ENCODE measurements at regions not wholly inside any gene's neighbourhood (a gene's known extent, or its start where the extent isn't known, plus 50 kb on each side); places are given as distances from the start of the nearest gene placed in this dataset.

- no peak for DNase-seq
- Mint-ChIP-seq H3K27ac (no peak overlapping the region), H3K36me3 (no peaks in the 10 kb centered on the region), H3K9me3 (peaks cover 7% of the 10 kb centered on the region), H3K27me3 (peaks cover 4% of the 10 kb centered on the region), H3K4me3 (no peak overlapping the region), H3K4me1 (ENCODE audit: low read depth) (no peaks in the 10 kb centered on the region)
- CTCF ChIA-PET = no interaction called here
- POLR2A ChIA-PET = no interaction called here
- intact Hi-C loops (cut with micrococcal nuclease) = no loop called here
Measured at GRCh38 chr2:129775952-129776653, 203.4 kb upstream of the RAB6C start.

- H3K4me1 Mint-ChIP-seq (ENCODE audit: low read depth) = no peaks in the 10 kb centered on the region
- H3K36me3 Mint-ChIP-seq = no peaks in the 10 kb centered on the region
- no peak for DNase-seq
- peaks cover 4% of the 10 kb centered on the region for H3K27me3 Mint-ChIP-seq
- H3K9me3 Mint-ChIP-seq = peaks cover 4% of the 10 kb centered on the region
- H3K27ac Mint-ChIP-seq = no peak overlapping the region
- H3K4me3 Mint-ChIP-seq = no peak overlapping the region
- CTCF ChIA-PET = no interaction called here
- POLR2A ChIA-PET = no interaction called here
- intact Hi-C loops (cut with micrococcal nuclease) = no loop called here
Measured at GRCh38 chr2:129777146-129777545, 202.3 kb upstream of the RAB6C start.

GRCh38 chr2:129777762-129778583, 201.5 kb upstream of the RAB6C start:
- H3K4me3 Mint-ChIP-seq = no peak overlapping the region
- POLR2A ChIA-PET = no interaction called here
- H3K27ac Mint-ChIP-seq = no peak overlapping the region
- H3K9me3 Mint-ChIP-seq = no peaks in the 10 kb centered on the region
- CTCF ChIA-PET = no interaction called here
- H3K36me3 Mint-ChIP-seq = no peaks in the 10 kb centered on the region
- intact Hi-C loops (cut with micrococcal nuclease) = no loop called here
- DNase-seq = no peak
- peaks cover 4% of the 10 kb centered on the region for H3K27me3 Mint-ChIP-seq
- no peaks in the 10 kb centered on the region for H3K4me1 Mint-ChIP-seq (ENCODE audit: low read depth)

- POLR2A ChIA-PET = no interaction called here
- intact Hi-C loops (cut with micrococcal nuclease) = no loop called here
- Mint-ChIP-seq H3K27ac (no peak overlapping the region), H3K9me3 (no peaks in the 10 kb centered on the region), H3K4me3 (no peak overlapping the region), H3K36me3 (no peaks in the 10 kb centered on the region), H3K27me3 (peaks cover 4% of the 10 kb centered on the region), H3K4me1 (ENCODE audit: low read depth) (no peaks in the 10 kb centered on the region)
- CTCF ChIA-PET = no interaction called here
- no peak for DNase-seq
Measured at GRCh38 chr2:129778584-129778877, 200.9 kb upstream of the RAB6C start.

GRCh38 chr2:129779783-129780182, 199.7 kb upstream of the RAB6C start:
- no peaks in the 10 kb centered on the region for H3K9me3 Mint-ChIP-seq
- H3K4me1 Mint-ChIP-seq (ENCODE audit: low read depth) = no peaks in the 10 kb centered on the region
- CTCF ChIA-PET = no interaction called here
- no peak overlapping the region for H3K27ac Mint-ChIP-seq
- H3K4me3 Mint-ChIP-seq = no peak overlapping the region
- DNase-seq = no peak
- POLR2A ChIA-PET = no interaction called here
- H3K27me3 Mint-ChIP-seq = peaks cover 4% of the 10 kb centered on the region
- H3K36me3 Mint-ChIP-seq = no peaks in the 10 kb centered on the region
- intact Hi-C loops (cut with micrococcal nuclease) = no loop called here

GRCh38 chr2:129780316-129781270, 198.9 kb upstream of the RAB6C start:
- CTCF ChIA-PET = no interaction called here
- no peaks in the 10 kb centered on the region for H3K9me3 Mint-ChIP-seq
- peaks cover 4% of the 10 kb centered on the region for H3K27me3 Mint-ChIP-seq
- no peaks in the 10 kb centered on the region for H3K36me3 Mint-ChIP-seq
- H3K27ac Mint-ChIP-seq = no peak overlapping the region
- POLR2A ChIA-PET = no interaction called here
- no peak for DNase-seq
- H3K4me1 Mint-ChIP-seq (ENCODE audit: low read depth) = no peaks in the 10 kb centered on the region
- intact Hi-C loops (cut with micrococcal nuclease) = no loop called here
- no peak overlapping the region for H3K4me3 Mint-ChIP-seq

- Mint-ChIP-seq H3K27me3 (peaks cover 4% of the 10 kb centered on the region), H3K4me3 (no peak overlapping the region), H3K27ac (no peak overlapping the region), H3K36me3 (no peaks in the 10 kb centered on the region), H3K4me1 (ENCODE audit: low read depth) (no peaks in the 10 kb centered on the region), H3K9me3 (no peaks in the 10 kb centered on the region)
- ChIA-PET CTCF (no interaction called here), POLR2A (no interaction called here)
- intact Hi-C loops (cut with micrococcal nuclease) = no loop called here
- no peak for DNase-seq
Measured at GRCh38 chr2:129781749-129782632, 197.5 kb upstream of the RAB6C start.

GRCh38 chr2:129782633-129782990, 196.9 kb upstream of the RAB6C start:
- Mint-ChIP-seq H3K4me1 (ENCODE audit: low read depth) (no peaks in the 10 kb centered on the region), H3K36me3 (no peaks in the 10 kb centered on the region), H3K27ac (no peak overlapping the region), H3K27me3 (peaks cover 4% of the 10 kb centered on the region), H3K4me3 (no peak overlapping the region), H3K9me3 (no peaks in the 10 kb centered on the region)
- intact Hi-C loops (cut with micrococcal nuclease) = no loop called here
- POLR2A ChIA-PET = no interaction called here
- CTCF ChIA-PET = no interaction called here
- DNase-seq = no peak

GRCh38 chr2:129784486-129784885, 195.0 kb upstream of the RAB6C start:
- intact Hi-C loops (cut with micrococcal nuclease) = no loop called here
- Mint-ChIP-seq H3K4me3 (no peak overlapping the region), H3K9me3 (no peaks in the 10 kb centered on the region), H3K27me3 (peaks cover 3% of the 10 kb centered on the region), H3K27ac (no peak overlapping the region), H3K36me3 (no peaks in the 10 kb centered on the region), H3K4me1 (ENCODE audit: low read depth) (no peaks in the 10 kb centered on the region)
- no peak for DNase-seq
- ChIA-PET CTCF (no interaction called here), POLR2A (no interaction called here)

GRCh38 chr2:129791712-129792111, 187.8 kb upstream of the RAB6C start:
- Mint-ChIP-seq H3K9me3 (no peaks in the 10 kb centered on the region), H3K4me3 (no peak overlapping the region), H3K27ac (no peak overlapping the region), H3K27me3 (no peaks in the 10 kb centered on the region), H3K36me3 (no peaks in the 10 kb centered on the region), H3K4me1 (ENCODE audit: low read depth) (no peaks in the 10 kb centered on the region)
- ChIA-PET POLR2A (no interaction called here), CTCF (no interaction called here)
- intact Hi-C loops (cut with micrococcal nuclease) = no loop called here
- DNase-seq = no peak

GRCh38 chr2:129793431-129793902, 186.0 kb upstream of the RAB6C start:
- H3K27me3 Mint-ChIP-seq = no peaks in the 10 kb centered on the region
- intact Hi-C loops (cut with micrococcal nuclease) = no loop called here
- no peaks in the 10 kb centered on the region for H3K9me3 Mint-ChIP-seq
- no peak overlapping the region for H3K4me3 Mint-ChIP-seq
- ChIA-PET POLR2A (no interaction called here), CTCF (no interaction called here)
- no peak for DNase-seq
- no peak overlapping the region for H3K27ac Mint-ChIP-seq
- no peaks in the 10 kb centered on the region for H3K4me1 Mint-ChIP-seq (ENCODE audit: low read depth)
- H3K36me3 Mint-ChIP-seq = no peaks in the 10 kb centered on the region

- H3K4me1 Mint-ChIP-seq (ENCODE audit: low read depth) = no peaks in the 10 kb centered on the region
- no peak overlapping the region for H3K4me3 Mint-ChIP-seq
- H3K36me3 Mint-ChIP-seq = no peaks in the 10 kb centered on the region
- H3K27ac Mint-ChIP-seq = no peak overlapping the region
- H3K9me3 Mint-ChIP-seq = no peaks in the 10 kb centered on the region
- intact Hi-C loops (cut with micrococcal nuclease) = no loop called here
- no peaks in the 10 kb centered on the region for H3K27me3 Mint-ChIP-seq
- POLR2A ChIA-PET = no interaction called here
- CTCF ChIA-PET = no interaction called here
- DNase-seq = no peak
Measured at GRCh38 chr2:129794116-129794515, 185.3 kb upstream of the RAB6C start.

Measured in activated CD4-positive, alpha-beta memory T cell treated with anti-CD3 and anti-CD28 coated beads for 36 hours (primary cell).